ENCODE measurements at regions not wholly inside any gene's neighbourhood (a gene's known extent, or its start where the extent isn't known, plus 50 kb on each side); places are given as distances from the start of the nearest gene placed in this dataset.

- TF ChIP-seq CTCF (IDR thresholded peaks at IDR 0.05; ENCODE audit: low read depth, low read length) = no peak
- no peak for TF ChIP-seq EZH2phosphoT487 (IDR thresholded peaks at IDR 0.05; ENCODE audit: low read depth)
These were observed 108.0 kb upstream of the DUSP10 start for GRCh38 chr1:221849897-221850296.
